Astrocyte of the spinal cord (primary cell): ENCODE measurements at regions not wholly inside any gene's neighbourhood (a gene's known extent, or its start where the extent isn't known, plus 50 kb on each side); places are given as distances from the start of the nearest gene placed in this dataset.
A peak's percentile ranks its signal among the peaks of the same experiment; 100 is the strongest.

Experiments
- DNase-seq: peaks from one replicate; pipeline ENCODE4 v3.0.0; 2011; ENCODE audit warnings: low read depth, low spot score
- H3K4me3 ChIP-seq: 2 replicates; pipeline ENCODE4 v1.5.1; 2011; ENCODE audit warnings: low read depth, mild to moderate bottlenecking, low read length, moderate library complexity
- in situ Hi-C: cut with HindIII; loops from 2 replicates; pipeline ENCODE4 v1.10.0; 2017; ENCODE audit warnings: low sequenced_read_pairs
- TF ChIP-seq, protein P1 (sequence below): IDR thresholded peaks from 2 replicates; pipeline ENCODE4 v1.5.1; 2012; ENCODE audit warnings: low read depth, mild to moderate bottlenecking, low read length, inconsistent platforms

- DNase-seq: peak; percentile 95
- H3K4me3 ChIP-seq: no peak overlapping the region
Measured at GRCh38 chr1:63124666-63125191, 197.6 kb upstream of the FOXD3 start.

GRCh38 chr1:63126104-63126503 lies 196.3 kb upstream of the FOXD3 start:
- in situ Hi-C loops: no loop called here
- no peak overlapping the region for H3K4me3 ChIP-seq
- TF ChIP-seq, protein P1, sequence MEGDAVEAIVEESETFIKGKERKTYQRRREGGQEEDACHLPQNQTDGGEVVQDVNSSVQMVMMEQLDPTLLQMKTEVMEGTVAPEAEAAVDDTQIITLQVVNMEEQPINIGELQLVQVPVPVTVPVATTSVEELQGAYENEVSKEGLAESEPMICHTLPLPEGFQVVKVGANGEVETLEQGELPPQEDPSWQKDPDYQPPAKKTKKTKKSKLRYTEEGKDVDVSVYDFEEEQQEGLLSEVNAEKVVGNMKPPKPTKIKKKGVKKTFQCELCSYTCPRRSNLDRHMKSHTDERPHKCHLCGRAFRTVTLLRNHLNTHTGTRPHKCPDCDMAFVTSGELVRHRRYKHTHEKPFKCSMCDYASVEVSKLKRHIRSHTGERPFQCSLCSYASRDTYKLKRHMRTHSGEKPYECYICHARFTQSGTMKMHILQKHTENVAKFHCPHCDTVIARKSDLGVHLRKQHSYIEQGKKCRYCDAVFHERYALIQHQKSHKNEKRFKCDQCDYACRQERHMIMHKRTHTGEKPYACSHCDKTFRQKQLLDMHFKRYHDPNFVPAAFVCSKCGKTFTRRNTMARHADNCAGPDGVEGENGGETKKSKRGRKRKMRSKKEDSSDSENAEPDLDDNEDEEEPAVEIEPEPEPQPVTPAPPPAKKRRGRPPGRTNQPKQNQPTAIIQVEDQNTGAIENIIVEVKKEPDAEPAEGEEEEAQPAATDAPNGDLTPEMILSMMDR: no peak
- no peak for DNase-seq

More at GRCh38 chr1:63124666-63125191, 197.6 kb upstream of the FOXD3 start:
- TF ChIP-seq, protein P1: no peak
- in situ Hi-C loops: no loop called here

DNA sequence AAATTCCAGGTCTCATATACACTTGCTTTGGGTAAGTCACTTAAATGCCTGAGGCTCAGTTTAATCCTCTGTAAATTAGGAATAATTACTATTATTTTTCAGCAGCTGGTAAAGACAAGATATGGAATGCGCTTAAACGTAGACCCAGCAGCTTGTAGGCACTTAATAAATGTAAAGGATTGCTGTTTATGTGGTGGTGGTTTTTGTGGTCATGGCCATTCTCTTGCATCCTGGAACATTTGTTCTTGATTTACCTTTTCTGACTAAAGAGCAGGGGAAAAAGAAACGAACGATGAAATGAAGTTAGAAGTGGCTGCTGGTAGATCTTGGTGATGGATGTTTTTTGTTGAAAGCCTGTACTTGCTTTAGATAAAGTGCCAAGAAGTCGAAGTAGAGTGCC lies 195.0 kb upstream of the FOXD3 start:
- DNase-seq: peak; percentile 66
- no peak overlapping the region for H3K4me3 ChIP-seq
- in situ Hi-C loops: no loop called here
- TF ChIP-seq, protein P1: no peak

- H3K4me3 ChIP-seq: no peak overlapping the region
- TF ChIP-seq, protein P1: no peak
- no peak for DNase-seq
- in situ Hi-C loops: no loop called here
Measured at GRCh38 chr1:63128556-63128955, 193.8 kb upstream of the FOXD3 start.

DNA sequence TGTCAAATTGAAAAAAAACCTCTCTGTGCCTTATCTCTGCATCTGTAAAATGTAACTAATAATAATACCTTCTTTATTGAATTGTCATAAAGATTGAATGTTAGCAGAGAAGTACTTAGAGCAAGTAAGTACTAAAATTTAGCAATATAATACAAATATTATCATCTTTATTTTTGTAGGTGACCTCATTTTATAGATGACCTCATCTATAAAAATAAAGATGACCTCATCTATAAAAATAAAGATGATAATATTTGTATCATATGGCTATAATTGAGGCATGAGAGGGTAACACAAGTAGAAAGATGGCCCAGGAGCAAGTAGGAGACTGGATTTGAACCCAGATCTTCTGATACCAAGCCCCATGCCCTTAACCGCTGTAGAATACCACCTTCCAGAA lies 193.2 kb upstream of the FOXD3 start:
- in situ Hi-C loops: no loop called here
- TF ChIP-seq, protein P1: no peak
- H3K4me3 ChIP-seq: no peak overlapping the region
- no peak for DNase-seq

DNA sequence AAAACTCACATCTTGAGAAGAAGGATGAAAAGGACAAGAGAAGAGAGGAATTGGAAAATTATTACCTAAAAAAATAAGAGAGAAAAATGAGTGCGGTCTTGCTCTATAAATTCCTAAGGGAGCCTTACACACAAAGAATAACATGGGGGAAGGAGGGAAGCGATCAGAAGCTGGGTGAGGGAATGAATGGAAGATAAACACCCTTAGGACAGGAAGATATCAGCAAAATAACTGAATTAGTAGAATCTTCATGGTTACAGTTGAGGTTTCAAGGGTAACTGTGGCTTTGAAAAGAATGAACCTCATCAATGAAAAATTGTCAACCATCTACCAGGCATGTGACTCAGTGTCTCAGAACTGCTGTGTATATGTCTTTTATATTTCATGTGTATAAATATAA lies 192.5 kb upstream of the FOXD3 start:
- in situ Hi-C loops: no loop called here
- H3K4me3 ChIP-seq: no peak overlapping the region
- TF ChIP-seq, protein P1: no peak
- DNase-seq: no peak
